Upper lobe of right lung (tissue), 1 donor: ENCODE measurements at regions not wholly inside any gene's neighbourhood (a gene's known extent, or its start where the extent isn't known, plus 50 kb on each side); places are given as distances from the start of the nearest gene placed in this dataset.

Experiments
- ATAC-seq: fragments of 200-7000 bp; cut with Tn5 transposase; one replicate; pipeline ENCODE4 v1.9.1; 2020; ENCODE audit warnings: mild to moderate bottlenecking, moderate library complexity
- DNase-seq: peaks from one replicate; pipeline ENCODE4 v3.0.0-alpha.2; 2020
- H3K27ac ChIP-seq: fragments of 200-600 bp; one replicate; pipeline ENCODE4 v1.8.0; 2022
- H3K27me3 ChIP-seq: fragments of 200-600 bp; one replicate; pipeline ENCODE4 v1.8.0; 2022; ENCODE audit warnings: mild to moderate bottlenecking
- H3K36me3 ChIP-seq: fragments of 200-600 bp; one replicate; pipeline ENCODE4 v1.8.0; 2022
- H3K4me1 ChIP-seq: fragments of 200-600 bp; one replicate; pipeline ENCODE4 v1.8.0; 2022
- H3K4me3 ChIP-seq: fragments of 200-600 bp; one replicate; pipeline ENCODE4 v1.8.0; 2022; ENCODE audit warnings: mild to moderate bottlenecking
- H3K9me3 ChIP-seq: fragments of 200-600 bp; one replicate; pipeline ENCODE4 v1.8.0; 2022
- intact Hi-C: fragments of 100-400 bp; cut with DNase I; formaldehyde crosslinking; loops from one replicate; pipeline ENCODE4 v1.11.0; 2022
- TF ChIP-seq, protein P1 (sequence below): fragments of 200-600 bp; IDR thresholded peaks from one replicate; pipeline ENCODE4 v1.8.0; 2022; ENCODE audit warnings: antibody characterized with exemption
- donor health status: DM: no; HTN: yes; CAD: no; lungs with severe emphysema.

DNA sequence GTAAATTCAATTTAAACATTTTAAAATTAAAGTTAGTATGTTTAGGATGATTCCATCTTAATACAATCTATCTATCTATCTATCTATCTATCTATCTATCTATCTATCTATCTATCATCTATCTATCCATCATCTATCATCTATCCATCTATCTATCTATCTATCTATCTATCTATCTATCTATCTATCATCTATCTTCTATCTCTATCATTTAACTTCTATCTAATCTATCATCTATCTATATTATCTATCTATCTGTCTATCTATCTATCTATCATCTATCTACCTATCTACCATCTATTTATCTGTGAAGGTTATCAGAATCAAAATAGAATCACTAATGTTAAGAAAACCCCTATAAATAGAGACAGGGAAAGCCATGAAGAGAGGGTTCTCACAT is 78.3 kb downstream of the RAMP3 start:
- Histone ChIP-seq H3K4me1 (peaks cover 4% of the 10 kb centered on the region), H3K27me3 (peaks cover 9% of the 10 kb centered on the region), H3K9me3 (no peaks in the 10 kb centered on the region), H3K4me3 (no peak overlapping the region), H3K36me3 (no peaks in the 10 kb centered on the region), H3K27ac (no peak overlapping the region)
- DNase-seq, result no peak
- no peak for ATAC-seq
- TF ChIP-seq, protein P1, sequence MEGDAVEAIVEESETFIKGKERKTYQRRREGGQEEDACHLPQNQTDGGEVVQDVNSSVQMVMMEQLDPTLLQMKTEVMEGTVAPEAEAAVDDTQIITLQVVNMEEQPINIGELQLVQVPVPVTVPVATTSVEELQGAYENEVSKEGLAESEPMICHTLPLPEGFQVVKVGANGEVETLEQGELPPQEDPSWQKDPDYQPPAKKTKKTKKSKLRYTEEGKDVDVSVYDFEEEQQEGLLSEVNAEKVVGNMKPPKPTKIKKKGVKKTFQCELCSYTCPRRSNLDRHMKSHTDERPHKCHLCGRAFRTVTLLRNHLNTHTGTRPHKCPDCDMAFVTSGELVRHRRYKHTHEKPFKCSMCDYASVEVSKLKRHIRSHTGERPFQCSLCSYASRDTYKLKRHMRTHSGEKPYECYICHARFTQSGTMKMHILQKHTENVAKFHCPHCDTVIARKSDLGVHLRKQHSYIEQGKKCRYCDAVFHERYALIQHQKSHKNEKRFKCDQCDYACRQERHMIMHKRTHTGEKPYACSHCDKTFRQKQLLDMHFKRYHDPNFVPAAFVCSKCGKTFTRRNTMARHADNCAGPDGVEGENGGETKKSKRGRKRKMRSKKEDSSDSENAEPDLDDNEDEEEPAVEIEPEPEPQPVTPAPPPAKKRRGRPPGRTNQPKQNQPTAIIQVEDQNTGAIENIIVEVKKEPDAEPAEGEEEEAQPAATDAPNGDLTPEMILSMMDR, result no peak
- intact Hi-C loops, result no loop called here

DNA sequence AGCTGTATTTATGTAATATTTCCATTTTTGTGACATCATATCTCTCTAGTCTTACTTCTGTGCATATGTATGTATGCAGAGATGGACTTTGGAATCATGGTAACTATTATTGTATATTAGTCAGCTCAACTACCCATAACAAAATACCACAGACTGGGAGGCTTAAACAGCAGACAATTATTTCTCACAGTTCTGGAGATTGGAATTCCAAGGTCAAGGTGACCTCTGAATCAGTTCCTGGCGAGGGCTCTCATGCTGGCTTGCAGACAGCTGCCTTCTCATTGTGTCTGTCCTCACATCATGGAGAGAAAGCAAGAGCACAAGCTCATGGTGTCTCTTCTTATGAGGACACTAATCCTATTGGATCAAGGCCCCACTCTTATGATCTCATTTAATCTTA is 79.1 kb downstream of the RAMP3 start:
- no peak for DNase-seq

GRCh38 chr7:45237788-45238461 is 80.3 kb downstream of the RAMP3 start:
- H3K27me3 ChIP-seq, result peaks cover 17% of the 10 kb centered on the region
- peaks cover 1% of the 10 kb centered on the region for H3K4me1 ChIP-seq
- intact Hi-C loops, result no loop called here
- ATAC-seq (no peak), DNase-seq (no peak)
- TF ChIP-seq, protein P1, result no peak
- H3K9me3 ChIP-seq, result no peaks in the 10 kb centered on the region
- no peaks in the 10 kb centered on the region for H3K36me3 ChIP-seq
- H3K27ac ChIP-seq, result no peak overlapping the region
- no peak overlapping the region for H3K4me3 ChIP-seq

More for the DNA sequence above, 79.1 kb downstream of the RAMP3 start:
- TF ChIP-seq, protein P1, result no peak
- Histone ChIP-seq H3K4me3 (no peak overlapping the region), H3K36me3 (no peaks in the 10 kb centered on the region), H3K27ac (no peak overlapping the region), H3K4me1 (peaks cover 4% of the 10 kb centered on the region), H3K27me3 (peaks cover 17% of the 10 kb centered on the region), H3K9me3 (no peaks in the 10 kb centered on the region)
- intact Hi-C loops, result no loop called here
- ATAC-seq, result no peak

- H3K9me3 ChIP-seq, result no peaks in the 10 kb centered on the region
- H3K36me3 ChIP-seq, result no peaks in the 10 kb centered on the region
- intact Hi-C loops, result no loop called here
- no peak for DNase-seq
- no peak overlapping the region for H3K4me3 ChIP-seq
- H3K4me1 ChIP-seq, result no peaks in the 10 kb centered on the region
- ATAC-seq, result no peak
- H3K27me3 ChIP-seq, result peaks cover 17% of the 10 kb centered on the region
- H3K27ac ChIP-seq, result no peak overlapping the region
- TF ChIP-seq, protein P1, result no peak
These were observed 81.2 kb downstream of the RAMP3 start for GRCh38 chr7:45238806-45239205.

DNA sequence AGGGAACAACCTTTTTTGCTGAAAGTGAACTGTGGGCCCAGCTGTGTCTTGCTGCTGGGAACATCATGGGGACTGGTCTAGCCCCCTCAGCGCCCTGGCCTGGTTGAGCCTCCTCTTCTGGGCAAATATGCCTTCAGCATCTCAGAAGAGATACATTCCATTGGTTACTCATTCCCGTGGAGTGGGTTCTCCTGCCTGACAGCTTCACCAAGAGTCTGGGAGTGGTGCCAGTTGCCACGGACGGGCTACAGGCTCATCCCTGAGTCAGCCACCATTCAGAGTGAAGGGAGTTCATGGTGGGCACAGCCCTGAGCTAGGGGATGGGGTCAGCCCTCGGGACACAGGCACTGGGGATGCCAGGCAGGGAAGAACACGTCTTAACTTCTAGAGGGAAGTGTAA is 81.9 kb downstream of the RAMP3 start:
- peak overlapping the region; percentile 39 for H3K27ac ChIP-seq

More for the DNA sequence above, 81.9 kb downstream of the RAMP3 start:
- Histone ChIP-seq H3K4me1 (no peaks in the 10 kb centered on the region), H3K4me3 (no peak overlapping the region), H3K36me3 (no peaks in the 10 kb centered on the region), H3K9me3 (no peaks in the 10 kb centered on the region), H3K27me3 (peaks cover 17% of the 10 kb centered on the region)
- intact Hi-C loops, result no loop called here
- peak; percentile 24 for ATAC-seq
- TF ChIP-seq, protein P1, result no peak
- DNase-seq, result no peak
